ENCODE measurements at regions not wholly inside any gene's neighbourhood (a gene's known extent, or its start where the extent isn't known, plus 50 kb on each side); places are given as distances from the start of the nearest gene placed in this dataset.

DNA sequence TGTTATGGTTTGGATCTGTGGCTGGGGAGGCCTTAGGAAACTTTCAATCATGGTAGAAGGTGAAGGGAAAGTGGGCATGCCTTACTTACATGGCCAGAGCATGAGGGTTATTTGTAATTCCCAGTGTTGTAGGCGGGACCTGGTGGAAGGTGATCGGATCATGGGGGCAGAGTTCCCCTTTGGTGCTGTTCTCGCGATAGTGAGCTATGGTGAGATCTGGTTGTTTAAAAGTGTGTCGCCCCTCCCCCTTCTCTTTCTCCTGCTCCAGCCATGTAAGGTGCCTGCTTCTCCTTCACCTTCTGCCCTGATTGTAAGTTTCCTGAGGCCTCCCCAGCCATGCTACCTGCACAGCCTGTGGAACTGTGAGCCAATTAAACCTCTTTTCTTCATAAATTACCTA is 145.8 kb downstream of the TFAP2C start:
- TF ChIP-seq, protein P1, sequence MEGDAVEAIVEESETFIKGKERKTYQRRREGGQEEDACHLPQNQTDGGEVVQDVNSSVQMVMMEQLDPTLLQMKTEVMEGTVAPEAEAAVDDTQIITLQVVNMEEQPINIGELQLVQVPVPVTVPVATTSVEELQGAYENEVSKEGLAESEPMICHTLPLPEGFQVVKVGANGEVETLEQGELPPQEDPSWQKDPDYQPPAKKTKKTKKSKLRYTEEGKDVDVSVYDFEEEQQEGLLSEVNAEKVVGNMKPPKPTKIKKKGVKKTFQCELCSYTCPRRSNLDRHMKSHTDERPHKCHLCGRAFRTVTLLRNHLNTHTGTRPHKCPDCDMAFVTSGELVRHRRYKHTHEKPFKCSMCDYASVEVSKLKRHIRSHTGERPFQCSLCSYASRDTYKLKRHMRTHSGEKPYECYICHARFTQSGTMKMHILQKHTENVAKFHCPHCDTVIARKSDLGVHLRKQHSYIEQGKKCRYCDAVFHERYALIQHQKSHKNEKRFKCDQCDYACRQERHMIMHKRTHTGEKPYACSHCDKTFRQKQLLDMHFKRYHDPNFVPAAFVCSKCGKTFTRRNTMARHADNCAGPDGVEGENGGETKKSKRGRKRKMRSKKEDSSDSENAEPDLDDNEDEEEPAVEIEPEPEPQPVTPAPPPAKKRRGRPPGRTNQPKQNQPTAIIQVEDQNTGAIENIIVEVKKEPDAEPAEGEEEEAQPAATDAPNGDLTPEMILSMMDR (IDR thresholded peaks at IDR 0.05) = no peak
- TF ChIP-seq POLR2AphosphoS5 (IDR thresholded peaks at IDR 0.05) (no peak), POLR2A (IDR thresholded peaks at IDR 0.05; ENCODE audit: low read depth) (no peak)

Data from esophagus muscularis mucosa (tissue), 3 donors.